Lung (tissue), 11 donors: ENCODE measurements at regions not wholly inside any gene's neighbourhood (a gene's known extent, or its start where the extent isn't known, plus 50 kb on each side); places are given as distances from the start of the nearest gene placed in this dataset.

Source experiments
- ATAC-seq: fragments of 200-7000 bp; cut with Tn5 transposase; one replicate; pipeline ENCODE4 v1.9.1; 2020; ENCODE audit warnings: moderate number of reproducible peaks; ENCODE audit not compliant: insufficient read depth, low FRiP score
- DNase-seq, 3 donors: peaks; one replicate each; pipeline ENCODE4 v3.0.0-alpha.2; 2013 to 2017
- H3K27ac ChIP-seq, 2 donors: one replicate each; pipeline ENCODE4 v1.5.1; 2013; ENCODE audit warnings: mild to moderate bottlenecking in 2 of 2, moderate library complexity in 2 of 2, control low read depth in 1 of 2, inconsistent platforms in 1 of 2, low read depth in 1 of 2, low read length in 1 of 2
- H3K27me3 ChIP-seq, 3 donors: one replicate each; pipeline ENCODE4 v1.5.1; 2013; ENCODE audit warnings: low read length in 2 of 3; ENCODE audit not compliant: control insufficient read depth in 3 of 3, insufficient read depth in 3 of 3
- H3K36me3 ChIP-seq, 4 donors: one replicate each; pipeline ENCODE4 v1.5.1; 2013; ENCODE audit warnings: low read length in 4 of 4, mild to moderate bottlenecking in 1 of 4, moderate library complexity in 1 of 4; ENCODE audit not compliant: control insufficient read depth in 4 of 4, insufficient read depth in 4 of 4
- H3K4me1 ChIP-seq, 5 donors: one replicate each; pipeline ENCODE4 v1.5.1; 2013; ENCODE audit warnings: low read length in 5 of 5, mild to moderate bottlenecking in 2 of 5, moderate library complexity in 1 of 5; ENCODE audit not compliant: control insufficient read depth in 5 of 5, insufficient read depth in 5 of 5
- H3K4me3 ChIP-seq: one replicate; pipeline ENCODE4 v1.5.1; 2013; ENCODE audit warnings: mild to moderate bottlenecking, control low read depth, moderate library complexity
- H3K9ac ChIP-seq, 2 donors: one replicate each; pipeline ENCODE4 v1.5.1; 2013; ENCODE audit warnings: low read length in 2 of 2, control low read depth in 1 of 2; ENCODE audit not compliant: insufficient read depth in 1 of 2
- H3K9me3 ChIP-seq, 4 donors: one replicate each; pipeline ENCODE4 v1.5.1; 2013; ENCODE audit warnings: low read length in 3 of 4, mild to moderate bottlenecking in 1 of 4, moderate library complexity in 1 of 4; ENCODE audit not compliant: control insufficient read depth in 4 of 4, insufficient read depth in 3 of 4
- CTCF ChIP-seq: IDR thresholded peaks from 2 replicates; pipeline ENCODE4 v1.5.1; 2012; ENCODE audit warnings: mild to moderate bottlenecking; ENCODE audit errors: control extremely low read depth, extremely low read depth
- WGBS, 2 donors: extraction: QIAGEN DNeasy Blood & Tissue Kit; methylation state at CpG; one replicate each; pipeline ENCODE4 v1.1.7; 2013; 5-methylcytosine and 5-hydroxymethylcytosine counted together
- donor health status: control.
- donor health status: control.
- donor health status: Bipolar disorder and iron deficiency.
- donor health status: healthy.
- donor health status: DM: yes; HTN: yes; CAD: no.

GRCh38 chr22:48660790-48661740 is 1166.6 kb downstream of the BRD1 start:
- Histone ChIP-seq H3K36me3 (no peaks in the 10 kb centered on the region), H3K9ac (no peak overlapping the region), H3K4me1 (no peaks in the 10 kb centered on the region), H3K27ac (no peak overlapping the region), H3K4me3 (no peak overlapping the region), H3K27me3 (no peaks in the 10 kb centered on the region), H3K9me3 (peaks cover 0 to 5% (median 1%) of the 10 kb centered on the region in 4 donors)
- DNase-seq (peak in 2 of 3 donors; percentile 22 to 30), ATAC-seq (no peak)
- TF ChIP-seq CTCF, result no peak
- WGBS, 2 donors, result 64 to 91% methylated on average over 33 of the region's 33 CpGs

- Histone ChIP-seq H3K4me3 (no peak overlapping the region), H3K36me3 (no peaks in the 10 kb centered on the region), H3K27ac (no peak overlapping the region), H3K27me3 (no peaks in the 10 kb centered on the region), H3K4me1 (no peaks in the 10 kb centered on the region), H3K9ac (no peak overlapping the region), H3K9me3 (peaks cover 0 to 5% (median 1%) of the 10 kb centered on the region in 4 donors)
- 65 to 83% methylated on average over 22 of the region's 22 CpGs for WGBS, 2 donors
- no peak for DNase-seq
- ATAC-seq, result no peak
- no peak for TF ChIP-seq CTCF
Measured at GRCh38 chr22:48660104-48660789, 1167.4 kb downstream of the BRD1 start.

GRCh38 chr22:48659404-48659996 is 1168.2 kb downstream of the BRD1 start:
- Histone ChIP-seq H3K4me3 (no peak overlapping the region), H3K27ac (no peak overlapping the region), H3K9me3 (peaks cover 0 to 5% (median 1%) of the 10 kb centered on the region in 4 donors), H3K36me3 (no peaks in the 10 kb centered on the region), H3K9ac (no peak overlapping the region), H3K27me3 (no peaks in the 10 kb centered on the region), H3K4me1 (no peaks in the 10 kb centered on the region)
- ATAC-seq, result no peak
- no peak for TF ChIP-seq CTCF
- WGBS, 2 donors, result 82 to 92% methylated on average over 8 of the region's 8 CpGs
- no peak for DNase-seq
